Myocyte (in vitro differentiated cells): ENCODE measurements at regions not wholly inside any gene's neighbourhood (a gene's known extent, or its start where the extent isn't known, plus 50 kb on each side); places are given as distances from the start of the nearest gene placed in this dataset.

Source experiments
- DNase-seq: peaks from one replicate; pipeline ENCODE4 v3.0.0-alpha.2; 2012; ENCODE audit warnings: low read depth

DNA sequence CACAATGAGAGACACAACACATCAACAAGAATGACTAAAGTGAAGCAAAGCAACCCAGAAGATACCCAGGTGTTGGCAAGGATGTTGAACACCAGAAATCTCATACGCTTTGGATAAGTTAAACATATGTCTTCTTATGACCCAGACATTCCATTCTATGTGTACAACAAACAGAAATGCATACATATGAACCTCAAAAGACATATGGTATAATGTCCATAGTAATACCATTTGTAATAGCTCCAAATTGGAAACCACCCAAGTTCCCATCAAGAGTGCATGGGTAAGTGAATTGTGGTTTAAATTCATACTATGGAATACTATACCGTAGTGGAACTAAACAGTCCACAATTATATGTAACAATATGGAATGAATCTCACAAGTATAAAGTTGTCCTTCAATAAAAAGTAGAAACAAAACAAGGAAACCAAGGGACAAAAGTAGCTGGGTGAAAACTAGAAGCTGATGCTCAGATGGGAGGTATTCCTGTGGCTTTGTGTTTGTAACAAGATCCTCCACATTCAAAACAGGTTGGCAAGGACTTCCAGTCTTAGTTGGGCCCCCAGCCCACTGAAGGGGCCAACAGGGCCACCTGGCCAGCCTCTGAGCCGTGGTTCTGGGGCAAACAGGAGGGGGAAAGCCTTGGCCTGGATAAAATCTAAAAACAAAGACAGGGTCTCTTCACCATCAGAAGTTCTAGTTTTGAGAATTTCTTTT is 171.8 kb upstream of the PITX1 start:
- DNase-seq = peak; percentile 52

DNA sequence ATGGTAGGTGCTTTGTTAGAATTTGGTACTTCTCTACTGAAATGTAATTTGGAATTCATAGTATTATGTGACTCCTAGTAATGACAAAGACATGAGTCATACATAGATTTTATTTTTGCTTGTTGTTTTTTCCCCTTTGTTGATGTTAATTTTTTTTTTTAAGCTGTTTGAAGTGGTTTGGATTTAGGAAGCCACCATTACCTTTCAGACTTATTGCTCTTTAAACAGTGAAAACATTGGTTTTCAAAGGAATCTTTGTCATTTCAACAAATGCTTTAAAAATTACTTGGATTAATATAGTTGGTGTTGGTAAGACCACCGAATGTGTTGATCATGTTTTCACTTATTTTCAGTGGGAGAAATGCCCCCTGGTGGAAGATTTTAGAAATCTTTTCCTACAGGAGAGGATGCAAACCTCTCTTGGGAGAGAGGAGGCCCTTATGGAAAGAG is 170.1 kb upstream of the PITX1 start:
- no peak for DNase-seq

DNA sequence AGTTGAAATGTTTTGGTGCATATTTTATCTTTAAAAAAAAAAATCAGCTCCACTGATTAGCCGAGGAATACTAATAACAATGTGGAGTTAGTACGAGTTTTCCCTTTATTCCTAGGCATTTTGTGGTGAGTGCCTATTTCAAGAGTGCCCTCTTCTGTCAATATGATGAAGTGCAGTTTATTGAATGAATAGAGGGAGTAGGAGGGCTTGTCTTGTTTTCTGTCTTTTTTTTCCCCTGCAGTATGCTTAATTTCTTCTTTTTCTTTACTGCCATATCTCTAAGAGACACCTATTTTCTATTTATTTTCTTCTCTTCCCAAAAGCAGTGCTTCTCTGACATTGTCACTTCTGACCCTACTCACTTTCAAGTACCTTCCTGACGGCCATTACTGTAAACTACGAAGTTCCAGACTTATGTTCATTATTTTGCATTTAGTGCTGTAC is 169.6 kb upstream of the PITX1 start:
- no peak for DNase-seq

DNA sequence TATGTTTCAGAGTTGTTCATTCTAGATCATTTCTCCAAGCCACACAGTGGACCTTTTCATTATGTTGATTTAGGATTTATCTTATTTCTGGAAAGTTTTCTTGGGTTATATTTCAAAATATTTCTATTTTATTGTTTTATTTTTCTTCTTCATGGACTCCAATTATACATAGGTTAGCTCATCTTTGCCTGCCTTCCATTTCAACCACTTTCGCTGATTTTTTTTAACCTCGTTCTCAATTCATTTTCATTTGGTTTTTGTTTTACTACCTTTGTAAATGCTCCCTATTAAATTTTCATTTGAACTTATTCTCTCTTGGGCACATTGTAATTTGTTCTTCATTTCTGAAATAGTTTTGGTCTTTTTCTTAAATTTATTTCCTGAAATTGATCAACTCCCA is 169.0 kb upstream of the PITX1 start:
- DNase-seq = no peak

DNA sequence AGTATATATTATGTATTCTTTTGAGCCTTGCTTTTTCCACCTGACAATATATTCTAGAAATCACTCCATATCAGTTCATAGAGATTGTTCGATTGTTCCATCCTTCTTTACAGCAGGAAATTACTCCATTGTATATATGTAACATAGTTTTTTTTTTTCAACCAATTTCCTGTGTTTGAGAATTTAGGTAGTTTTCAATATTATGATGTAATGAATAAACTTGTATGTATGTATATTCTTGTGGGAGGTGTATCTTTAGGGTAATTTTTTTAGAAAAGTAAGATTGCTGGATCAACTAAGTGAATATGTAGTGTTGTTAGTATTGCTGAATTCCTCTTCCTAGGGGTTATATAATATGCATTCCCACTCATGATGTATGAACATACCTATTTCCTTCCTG is 165.9 kb upstream of the PITX1 start:
- DNase-seq = no peak

DNA sequence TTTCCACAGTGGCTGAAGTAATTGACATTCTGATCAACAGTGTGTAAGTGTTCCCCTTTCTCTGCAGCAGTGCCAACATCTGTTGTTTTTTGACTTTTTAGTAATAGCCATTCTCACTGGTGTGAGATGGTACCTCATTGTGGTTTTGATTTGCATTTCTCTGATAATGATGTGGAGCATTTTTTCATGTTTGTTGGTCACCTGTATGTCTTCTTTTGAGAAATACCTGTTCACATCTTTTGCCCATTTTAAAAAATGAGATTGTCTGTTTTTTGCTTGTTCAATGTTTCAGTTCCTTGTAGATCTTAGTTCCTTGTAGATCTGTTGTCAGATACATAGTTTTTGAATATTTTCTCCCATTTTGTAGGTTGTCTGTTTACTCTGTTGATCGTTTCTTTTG is 162.5 kb upstream of the PITX1 start:
- DNase-seq = no peak

DNA sequence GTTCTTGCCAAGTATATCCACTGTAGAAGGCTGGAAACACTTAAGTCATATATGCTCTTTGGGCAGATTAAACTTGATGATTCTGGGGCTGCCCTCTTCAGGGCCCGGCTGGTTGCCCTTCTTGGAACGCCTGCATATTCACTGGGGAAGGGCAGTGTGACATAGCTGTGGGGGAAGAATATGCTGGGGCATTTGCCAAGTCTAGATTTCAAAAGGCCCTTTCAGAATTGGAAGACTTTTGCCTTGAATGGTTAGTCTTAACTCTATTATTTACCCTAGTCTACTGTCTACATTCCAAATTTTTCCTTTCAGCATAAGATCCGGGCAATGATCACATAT is 161.2 kb upstream of the PITX1 start:
- DNase-seq = no peak

DNA sequence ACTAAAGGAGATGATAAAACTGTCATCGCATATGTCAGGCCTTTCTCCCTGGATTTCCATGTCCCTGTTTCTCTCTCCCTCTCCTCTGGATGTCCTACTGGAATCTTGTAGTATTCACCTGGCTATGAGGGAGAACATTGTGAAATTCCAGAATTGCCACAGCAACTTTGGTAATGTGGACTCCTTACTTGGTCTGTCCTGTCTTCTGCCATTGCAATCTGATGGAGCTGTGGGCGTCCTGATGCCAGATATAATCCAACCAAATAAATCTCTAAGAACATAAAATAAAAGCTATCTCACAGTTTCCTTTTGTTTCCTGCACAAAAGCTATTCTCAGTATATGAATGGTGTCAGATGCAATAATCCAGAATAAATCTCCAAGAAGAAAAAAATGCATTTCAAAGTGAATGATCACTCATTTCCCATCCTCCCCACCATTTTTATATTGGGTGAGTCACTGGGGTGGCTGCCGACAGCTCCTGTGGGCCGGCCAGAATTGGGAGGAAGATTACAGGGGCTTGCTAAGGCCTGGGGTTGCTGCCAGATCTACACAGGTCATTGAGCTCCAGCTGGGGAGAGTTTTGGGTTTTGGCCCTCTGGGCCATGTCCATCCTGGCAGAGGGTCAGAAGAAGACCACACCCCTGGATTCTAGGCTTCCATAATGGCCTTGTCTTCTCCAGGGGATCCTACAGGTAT is 160.7 kb upstream of the PITX1 start:
- DNase-seq = no peak

DNA sequence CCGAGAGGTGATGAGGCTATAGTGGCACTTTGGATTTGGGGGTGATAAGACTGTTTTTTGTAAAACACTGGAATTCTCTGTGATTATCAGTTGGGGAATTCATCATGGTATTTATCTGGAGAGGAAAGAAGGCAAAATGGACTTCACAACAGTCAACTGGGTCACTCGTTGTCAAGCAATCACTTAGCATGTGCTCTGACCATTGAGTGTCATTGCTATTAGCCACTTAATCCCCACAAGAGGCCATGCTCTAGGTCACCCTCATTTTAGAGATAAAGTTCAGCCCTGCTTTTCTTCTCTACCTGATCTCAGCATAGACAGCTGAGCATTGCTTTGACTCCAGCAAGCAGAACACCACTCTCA is 160.1 kb upstream of the PITX1 start:
- no peak for DNase-seq

DNA sequence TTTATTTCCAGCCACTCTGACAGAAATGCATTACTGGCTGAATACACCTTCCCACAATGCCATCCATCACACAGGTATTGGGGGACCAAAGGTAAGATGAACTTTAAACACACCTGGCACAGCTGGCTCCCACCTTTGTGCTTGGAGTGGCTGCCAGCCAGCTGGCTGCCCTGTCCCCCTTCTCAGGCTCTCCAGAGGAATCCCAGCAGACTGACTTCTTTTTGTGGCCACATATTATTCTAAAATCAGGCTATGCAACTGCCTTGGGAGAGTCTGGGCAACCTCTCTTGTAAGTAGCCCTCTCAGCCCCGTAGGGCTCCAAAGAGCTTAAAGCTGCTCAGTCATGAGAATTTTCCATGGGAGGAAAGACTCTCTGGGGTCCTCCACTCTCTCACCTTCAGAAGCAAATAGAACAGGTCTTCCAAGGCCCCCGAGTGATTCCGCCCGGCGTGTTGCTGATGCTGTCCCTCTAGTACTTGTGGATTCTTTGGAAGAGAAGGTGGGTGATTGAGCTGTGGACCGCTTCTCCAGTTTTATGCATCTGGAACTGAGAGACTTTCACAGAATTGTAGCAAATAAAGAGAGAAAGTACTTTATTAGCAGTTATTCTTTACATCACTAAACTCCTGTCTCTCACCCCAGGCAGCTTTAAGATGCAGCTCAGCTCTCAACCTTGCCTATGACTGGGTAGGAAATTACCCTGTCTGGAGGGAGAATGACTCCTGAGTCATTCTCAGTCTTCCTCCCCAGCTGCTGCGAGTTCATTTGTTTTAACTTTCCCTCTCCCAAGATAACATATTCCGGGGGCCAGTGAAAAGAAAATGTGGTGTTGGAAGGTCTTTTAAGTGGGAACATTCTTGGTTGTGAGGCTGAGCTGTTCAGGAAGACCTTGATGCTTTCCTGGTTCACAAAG is 159.4 kb upstream of the PITX1 start:
- DNase-seq = peak; percentile 40

DNA sequence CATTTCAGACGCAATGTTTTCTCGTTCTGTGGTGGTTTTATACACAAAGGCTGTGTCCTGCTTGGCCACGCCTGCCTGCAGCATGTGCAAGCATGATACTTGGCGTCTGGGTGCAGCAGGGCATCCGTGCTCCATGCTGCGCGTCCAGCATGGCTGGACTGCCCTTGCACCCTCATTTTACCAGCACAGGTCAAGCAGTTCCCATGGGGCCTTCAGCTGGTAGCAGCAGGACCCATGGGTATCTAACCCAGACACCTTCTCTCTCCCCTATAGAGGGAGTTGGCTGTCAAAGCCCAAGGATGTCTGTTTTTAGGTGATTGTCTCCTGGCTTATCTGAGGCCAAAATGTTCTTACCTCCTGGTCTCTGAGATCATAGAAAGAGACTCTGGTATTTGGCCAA is 158.3 kb upstream of the PITX1 start:
- no peak for DNase-seq

DNA sequence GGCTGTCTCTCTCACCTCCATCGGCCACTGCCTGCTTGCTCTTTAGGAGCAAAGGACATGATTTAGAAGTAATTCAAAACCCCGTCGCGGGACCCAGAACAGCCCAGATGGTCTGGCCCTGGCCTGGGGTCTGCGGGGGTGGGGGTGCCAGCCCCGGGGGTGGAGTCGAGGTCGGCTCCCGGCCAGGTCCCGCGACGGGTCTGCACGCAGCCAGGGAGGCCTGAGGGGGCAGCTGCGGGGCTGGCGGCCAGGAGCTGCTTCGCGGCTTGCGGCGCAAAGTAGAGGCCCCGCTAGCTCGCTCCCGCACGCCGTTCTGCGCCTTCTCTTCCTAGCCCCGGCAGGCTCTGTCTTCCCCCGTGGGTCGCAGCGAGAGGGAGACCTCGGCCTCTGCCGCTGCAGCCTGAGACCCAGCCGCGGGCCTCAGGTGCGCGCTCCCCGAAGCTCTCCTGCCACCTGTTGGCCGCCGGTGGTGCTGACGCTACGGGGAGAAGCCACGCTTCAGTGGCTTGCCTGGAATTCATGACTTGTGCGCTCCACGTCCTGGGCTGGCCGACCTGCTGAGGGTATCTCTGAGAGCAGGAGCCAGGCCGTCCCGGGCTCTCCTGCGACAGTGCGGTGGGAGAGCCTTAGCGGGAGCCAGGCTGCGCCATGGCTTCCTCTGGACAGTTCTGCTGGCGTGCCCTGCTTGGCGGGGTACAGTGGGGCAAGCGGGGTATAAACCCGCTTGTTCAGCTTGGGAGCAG is 157.2 kb upstream of the PITX1 start:
- DNase-seq = peak; percentile 70

DNA sequence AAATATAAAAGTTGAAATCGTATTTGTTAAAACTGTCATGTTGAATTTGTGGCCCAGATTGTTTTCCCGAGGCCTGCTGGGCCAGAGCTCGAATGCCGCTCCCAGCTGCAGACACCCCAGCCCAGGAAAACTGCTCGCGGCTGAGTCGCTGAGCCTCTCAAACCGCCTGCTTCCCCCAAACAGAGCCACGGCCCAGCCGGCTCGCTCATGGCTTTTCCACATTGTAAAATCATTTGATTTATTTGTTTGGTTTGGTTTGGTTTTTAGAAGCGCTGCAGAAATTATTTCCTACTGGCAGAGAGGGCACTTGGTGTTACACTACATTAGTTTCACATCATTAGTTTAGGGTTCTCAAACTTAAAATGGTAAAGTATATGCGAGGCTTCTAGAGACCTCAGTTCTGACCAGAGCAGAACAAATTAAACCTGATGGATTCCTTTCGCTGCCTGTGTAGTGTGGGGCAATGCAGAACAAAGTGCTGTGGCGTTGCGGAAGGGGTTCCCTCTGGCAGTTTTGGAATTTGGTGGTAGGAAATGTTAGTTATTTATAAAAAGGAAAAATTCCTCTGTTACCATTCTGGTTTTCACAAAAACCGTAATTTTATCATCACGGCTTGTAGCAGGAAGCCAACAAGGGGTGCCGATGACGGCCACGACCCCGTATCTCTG is 156.5 kb upstream of the PITX1 start:
- no peak for DNase-seq

DNA sequence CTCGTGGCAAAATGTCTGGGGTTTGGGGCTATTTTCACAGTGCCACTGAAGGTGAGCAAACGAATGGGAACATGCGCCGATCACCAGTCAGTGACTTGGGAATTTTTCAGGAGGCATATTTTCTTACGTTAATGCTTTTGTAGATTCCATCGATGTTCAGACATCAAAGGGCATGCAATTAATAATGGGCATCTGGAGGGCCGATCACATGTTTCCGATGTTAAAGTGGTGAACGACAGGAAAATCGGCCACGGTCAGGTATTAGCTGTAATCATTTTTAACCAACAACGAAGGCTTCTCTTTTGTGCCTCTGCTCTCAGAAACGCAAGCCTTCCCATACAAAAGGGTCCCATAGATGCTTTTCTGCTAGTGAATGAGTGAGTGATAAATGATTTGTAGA is 155.0 kb upstream of the PITX1 start:
- DNase-seq = no peak

DNA sequence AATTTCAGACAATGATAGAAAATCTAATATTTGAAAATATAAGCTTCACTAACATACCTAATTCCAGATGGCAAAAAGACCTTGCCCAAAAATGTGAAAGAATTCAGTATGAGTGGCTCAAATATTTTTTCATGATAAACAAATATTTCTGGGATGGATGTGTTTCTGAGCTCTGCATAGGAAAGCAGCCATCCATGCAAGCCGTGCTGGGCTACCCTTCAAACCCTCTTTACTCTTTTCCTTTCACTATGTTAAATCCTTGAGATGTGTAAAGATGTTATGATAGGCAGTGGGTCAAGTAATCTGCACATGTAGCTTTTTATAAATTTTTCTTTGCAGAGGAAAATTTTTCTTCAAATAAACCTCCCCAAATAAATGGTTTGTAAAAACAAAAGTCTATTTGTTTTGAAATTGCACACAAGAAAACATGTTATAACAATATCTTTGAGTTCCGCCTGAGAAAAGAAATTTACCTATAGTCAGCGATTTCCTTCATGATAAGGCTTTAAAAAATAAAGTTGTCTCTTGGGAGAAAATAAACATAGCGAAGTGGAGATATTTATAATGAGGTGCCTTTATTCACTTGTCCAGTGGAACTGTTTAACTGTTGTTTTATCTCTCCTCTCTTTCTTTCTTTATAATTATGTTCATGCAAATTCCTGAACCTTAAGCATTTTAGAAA is 154.3 kb upstream of the PITX1 start:
- no peak for DNase-seq

DNA sequence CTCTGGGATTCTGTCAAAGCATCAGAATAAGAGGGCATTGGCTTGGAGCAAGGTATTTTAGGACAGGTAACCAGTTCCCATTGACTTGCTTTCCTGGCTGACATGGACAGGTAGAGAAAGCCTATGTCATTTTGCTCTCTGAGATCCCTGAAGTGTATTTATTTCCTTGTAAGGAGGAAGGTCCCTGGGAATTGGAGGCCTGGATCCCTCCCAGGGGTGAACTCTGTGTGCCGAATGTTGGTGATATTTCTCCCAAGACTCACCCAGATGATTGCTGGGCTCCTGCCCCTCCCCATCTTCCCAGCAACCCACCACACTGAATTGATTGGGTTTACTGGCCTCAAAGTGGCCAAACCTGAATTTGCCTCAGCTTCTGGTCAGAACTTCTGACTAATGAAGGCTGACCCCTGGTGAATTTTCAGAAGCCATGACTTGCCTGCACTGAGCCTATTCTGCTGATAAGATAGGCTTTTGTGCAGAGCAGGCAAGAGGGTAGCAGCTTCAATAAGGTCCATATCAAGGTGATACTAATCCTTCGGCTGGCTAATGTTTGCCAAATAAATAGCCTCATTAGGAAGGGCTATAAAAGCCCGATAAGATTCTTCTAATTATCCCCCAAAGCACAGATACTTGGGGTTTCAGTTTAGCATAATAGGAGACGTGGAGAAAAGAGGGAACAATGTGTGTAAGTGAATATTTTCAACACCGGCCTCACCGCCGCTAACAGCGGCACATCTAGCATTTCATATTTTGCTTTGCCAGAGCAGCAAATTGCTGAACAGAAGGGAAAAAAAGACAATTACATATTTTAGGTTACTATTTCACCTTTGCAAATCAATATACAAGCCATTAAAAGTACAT is 152.9 kb upstream of the PITX1 start:
- DNase-seq = no peak

DNA sequence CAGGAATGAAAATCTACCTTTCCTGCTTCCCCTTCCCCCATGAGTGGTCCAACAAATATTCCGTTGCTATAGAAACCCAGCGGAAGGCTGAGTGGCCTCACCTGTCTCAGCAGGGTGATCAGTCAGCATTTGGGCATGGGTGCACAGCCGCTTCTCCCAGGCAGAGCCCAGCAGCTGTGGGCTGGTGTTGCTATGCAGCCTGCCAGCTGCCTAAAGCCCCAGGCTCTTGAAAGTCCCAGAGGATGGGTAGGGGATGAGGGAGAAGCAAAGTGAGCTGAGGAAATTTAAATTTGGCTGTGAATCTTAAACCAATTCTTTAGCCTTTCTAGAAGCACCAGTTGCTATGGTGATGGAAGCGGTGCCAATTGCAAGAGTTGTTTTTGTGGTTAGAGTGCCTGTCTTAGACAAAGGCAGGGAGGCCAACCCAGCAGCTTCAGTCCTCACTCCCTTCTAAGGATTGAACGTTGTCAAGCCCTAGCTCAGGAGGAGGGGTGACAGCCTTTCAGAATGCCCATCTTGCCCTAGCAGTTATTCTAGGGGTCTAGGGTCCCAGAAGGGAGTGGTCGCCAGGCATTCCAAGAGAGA is 151.5 kb upstream of the PITX1 start:
- DNase-seq = peak; percentile 67

DNA sequence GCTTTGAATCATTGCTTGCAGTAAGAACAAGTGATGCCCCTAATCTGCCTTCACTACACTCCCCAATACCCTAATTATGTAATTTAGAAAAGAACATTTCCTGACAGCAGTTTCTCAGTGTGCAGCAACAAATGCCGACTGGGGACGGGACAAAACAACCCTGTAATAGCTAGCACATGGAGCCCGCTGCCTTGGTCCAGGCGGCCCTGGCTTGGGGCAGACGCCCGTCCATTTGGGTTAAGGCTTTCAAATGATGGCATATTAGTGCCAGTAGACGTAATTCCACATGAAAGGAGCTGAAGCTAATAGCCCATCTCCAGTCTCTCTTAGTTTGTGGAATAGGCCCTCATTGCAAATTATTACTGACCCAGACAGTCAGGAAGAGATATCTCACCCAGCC is 150.6 kb upstream of the PITX1 start:
- DNase-seq = no peak

DNA sequence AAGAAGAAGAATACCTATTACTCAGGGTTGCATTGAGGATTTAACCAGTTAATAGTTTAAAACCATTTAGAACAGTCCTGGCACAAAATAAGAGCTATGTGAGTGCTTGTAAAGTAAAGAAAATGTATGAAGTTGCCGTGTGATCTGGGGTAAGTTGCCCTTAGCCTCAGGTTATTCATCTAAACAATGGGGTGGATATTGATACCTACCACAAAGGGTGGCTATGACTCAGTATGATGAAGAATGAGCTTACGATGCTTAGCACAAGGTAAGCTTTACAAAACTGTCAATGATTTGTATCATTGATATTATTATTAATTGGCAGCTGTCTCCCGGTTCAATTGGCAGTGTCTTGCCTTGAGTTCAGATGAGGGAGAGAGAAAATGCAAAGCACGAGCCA is 149.4 kb upstream of the PITX1 start:
- no peak for DNase-seq
